HL-60 (cell line): ENCODE measurements at regions not wholly inside any gene's neighbourhood (a gene's known extent, or its start where the extent isn't known, plus 50 kb on each side); places are given as distances from the start of the nearest gene placed in this dataset.

Experiments used
- DNase-seq, 2 experiments: peaks; one replicate each; pipeline ENCODE4 v3.0.0-alpha.2; 2010 to 2020; ENCODE audit warnings: low read depth in 1 of 2, low spot score in 1 of 2
- H3K27ac ChIP-seq: fragments of 250-450 bp; sonication (Bioruptor Pico); replicated peaks from 2 replicates; pipeline ENCODE4 v1.5.1; 2020; ENCODE audit warnings: mild to moderate bottlenecking, moderate library complexity
- H3K27me3 ChIP-seq: fragments of 250-450 bp; sonication (Bioruptor Pico); 2 replicates; pipeline ENCODE4 v1.5.1; 2021; ENCODE audit warnings: mild to moderate bottlenecking, moderate library complexity; ENCODE audit not compliant: insufficient read depth, poor library complexity, severe bottlenecking
- H3K4me3 ChIP-seq: replicated peaks from 2 replicates; pipeline ENCODE4 v1.5.1; 2011; ENCODE audit warnings: mild to moderate bottlenecking, control low read depth, low read length; ENCODE audit not compliant: insufficient read depth
- GABPA ChIP-seq: IDR thresholded peaks from 2 replicates; pipeline ENCODE4 v1.6.1; 2012; ENCODE audit warnings: low read depth
- POLR2AphosphoS5 ChIP-seq: IDR thresholded peaks from 2 replicates; pipeline ENCODE4 v1.6.1; 2012; ENCODE audit warnings: low read depth
- SPI1 ChIP-seq: IDR thresholded peaks from 2 replicates; pipeline ENCODE4 v1.6.1; 2012; ENCODE audit warnings: low read depth, mild to moderate bottlenecking, borderline replicate concordance
- TF ChIP-seq, protein P1 (sequence below): IDR thresholded peaks from one replicate; pipeline ENCODE4 v1.5.1; 2011; ENCODE audit warnings: low read length, control low read depth, inconsistent platforms; ENCODE audit not compliant: insufficient read depth
- TF ChIP-seq, protein P2 (sequence below): IDR thresholded peaks from 2 replicates; pipeline ENCODE4 v1.6.1; 2012; ENCODE audit warnings: low read depth; ENCODE audit not compliant: insufficient replicate concordance

DNA sequence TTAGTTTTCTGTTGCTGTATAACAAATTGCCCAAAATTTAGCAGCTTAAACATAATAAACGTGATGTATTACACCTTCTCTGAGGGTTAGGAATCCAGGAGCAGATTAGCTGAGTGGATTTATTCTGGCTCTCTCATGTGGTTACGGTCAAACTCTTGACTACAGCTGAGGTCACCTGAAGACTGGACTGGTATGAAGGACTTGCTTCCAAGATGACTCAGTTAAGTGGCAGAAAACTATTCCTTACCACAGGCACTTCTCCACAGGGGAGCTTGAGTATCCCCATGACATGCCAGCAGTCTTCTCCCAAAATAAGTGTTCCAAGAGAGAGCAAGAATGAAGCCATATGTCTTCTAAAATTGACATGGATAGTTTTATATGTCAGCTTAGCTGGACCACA lies 957.2 kb upstream of the GHITM start:
- no peak for DNase-seq
- Histone ChIP-seq H3K27ac (no peak overlapping the region), H3K4me3 (no peak overlapping the region), H3K27me3 (no peaks in the 10 kb centered on the region)
- TF ChIP-seq, protein P1, sequence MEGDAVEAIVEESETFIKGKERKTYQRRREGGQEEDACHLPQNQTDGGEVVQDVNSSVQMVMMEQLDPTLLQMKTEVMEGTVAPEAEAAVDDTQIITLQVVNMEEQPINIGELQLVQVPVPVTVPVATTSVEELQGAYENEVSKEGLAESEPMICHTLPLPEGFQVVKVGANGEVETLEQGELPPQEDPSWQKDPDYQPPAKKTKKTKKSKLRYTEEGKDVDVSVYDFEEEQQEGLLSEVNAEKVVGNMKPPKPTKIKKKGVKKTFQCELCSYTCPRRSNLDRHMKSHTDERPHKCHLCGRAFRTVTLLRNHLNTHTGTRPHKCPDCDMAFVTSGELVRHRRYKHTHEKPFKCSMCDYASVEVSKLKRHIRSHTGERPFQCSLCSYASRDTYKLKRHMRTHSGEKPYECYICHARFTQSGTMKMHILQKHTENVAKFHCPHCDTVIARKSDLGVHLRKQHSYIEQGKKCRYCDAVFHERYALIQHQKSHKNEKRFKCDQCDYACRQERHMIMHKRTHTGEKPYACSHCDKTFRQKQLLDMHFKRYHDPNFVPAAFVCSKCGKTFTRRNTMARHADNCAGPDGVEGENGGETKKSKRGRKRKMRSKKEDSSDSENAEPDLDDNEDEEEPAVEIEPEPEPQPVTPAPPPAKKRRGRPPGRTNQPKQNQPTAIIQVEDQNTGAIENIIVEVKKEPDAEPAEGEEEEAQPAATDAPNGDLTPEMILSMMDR: no peak
- TF ChIP-seq POLR2AphosphoS5 (no peak), SPI1 (no peak), GABPA (no peak)
- TF ChIP-seq, protein P2, sequence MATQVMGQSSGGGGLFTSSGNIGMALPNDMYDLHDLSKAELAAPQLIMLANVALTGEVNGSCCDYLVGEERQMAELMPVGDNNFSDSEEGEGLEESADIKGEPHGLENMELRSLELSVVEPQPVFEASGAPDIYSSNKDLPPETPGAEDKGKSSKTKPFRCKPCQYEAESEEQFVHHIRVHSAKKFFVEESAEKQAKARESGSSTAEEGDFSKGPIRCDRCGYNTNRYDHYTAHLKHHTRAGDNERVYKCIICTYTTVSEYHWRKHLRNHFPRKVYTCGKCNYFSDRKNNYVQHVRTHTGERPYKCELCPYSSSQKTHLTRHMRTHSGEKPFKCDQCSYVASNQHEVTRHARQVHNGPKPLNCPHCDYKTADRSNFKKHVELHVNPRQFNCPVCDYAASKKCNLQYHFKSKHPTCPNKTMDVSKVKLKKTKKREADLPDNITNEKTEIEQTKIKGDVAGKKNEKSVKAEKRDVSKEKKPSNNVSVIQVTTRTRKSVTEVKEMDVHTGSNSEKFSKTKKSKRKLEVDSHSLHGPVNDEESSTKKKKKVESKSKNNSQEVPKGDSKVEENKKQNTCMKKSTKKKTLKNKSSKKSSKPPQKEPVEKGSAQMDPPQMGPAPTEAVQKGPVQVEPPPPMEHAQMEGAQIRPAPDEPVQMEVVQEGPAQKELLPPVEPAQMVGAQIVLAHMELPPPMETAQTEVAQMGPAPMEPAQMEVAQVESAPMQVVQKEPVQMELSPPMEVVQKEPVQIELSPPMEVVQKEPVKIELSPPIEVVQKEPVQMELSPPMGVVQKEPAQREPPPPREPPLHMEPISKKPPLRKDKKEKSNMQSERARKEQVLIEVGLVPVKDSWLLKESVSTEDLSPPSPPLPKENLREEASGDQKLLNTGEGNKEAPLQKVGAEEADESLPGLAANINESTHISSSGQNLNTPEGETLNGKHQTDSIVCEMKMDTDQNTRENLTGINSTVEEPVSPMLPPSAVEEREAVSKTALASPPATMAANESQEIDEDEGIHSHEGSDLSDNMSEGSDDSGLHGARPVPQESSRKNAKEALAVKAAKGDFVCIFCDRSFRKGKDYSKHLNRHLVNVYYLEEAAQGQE: no peak

DNA sequence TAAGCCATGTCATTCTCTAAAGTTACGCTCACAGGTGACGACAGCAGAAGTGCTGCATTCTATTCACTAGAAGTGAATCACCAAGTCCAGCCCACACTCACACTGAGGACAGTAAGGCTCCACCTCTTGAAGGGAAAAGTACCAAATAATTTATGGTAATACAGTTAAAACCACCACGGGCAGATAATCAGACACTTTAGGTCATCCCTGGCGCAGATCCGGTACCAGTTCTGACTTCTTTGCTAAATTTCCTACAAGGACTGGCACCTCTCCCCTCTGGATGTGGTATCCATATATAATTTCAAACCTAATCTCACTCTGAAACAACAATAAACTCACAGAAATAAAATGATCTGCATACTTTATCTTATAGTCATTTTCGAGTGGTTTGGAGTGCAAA lies 954.7 kb upstream of the GHITM start:
- H3K27ac ChIP-seq: no peak overlapping the region
- H3K27me3 ChIP-seq: no peaks in the 10 kb centered on the region
- TF ChIP-seq SPI1: no peak
- no peak for TF ChIP-seq GABPA
- no peak for TF ChIP-seq POLR2AphosphoS5
- TF ChIP-seq, protein P1: no peak
- TF ChIP-seq, protein P2: no peak
- H3K4me3 ChIP-seq: no peak overlapping the region
- DNase-seq: no peak

DNA sequence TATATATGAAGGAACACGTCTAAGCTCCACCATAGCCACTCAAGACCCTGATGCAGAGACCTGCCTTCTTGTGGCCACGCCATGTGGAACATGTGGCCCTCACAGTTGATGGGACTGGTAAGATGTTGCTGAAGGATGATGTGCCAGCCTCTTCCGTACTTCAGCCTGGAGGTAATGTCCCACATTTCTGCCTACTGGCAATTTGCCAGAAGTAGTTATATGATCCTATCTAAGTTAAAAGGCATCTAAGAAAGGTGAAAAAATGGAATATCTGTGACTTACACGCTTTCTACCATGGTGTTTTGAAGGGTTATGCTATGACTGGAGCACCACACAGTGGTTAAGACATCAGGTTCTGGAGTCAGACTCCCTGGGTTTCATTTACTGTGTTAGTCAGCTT lies 948.7 kb upstream of the GHITM start:
- TF ChIP-seq, protein P2: no peak
- TF ChIP-seq SPI1 (no peak), POLR2AphosphoS5 (no peak)
- TF ChIP-seq, protein P1: no peak
- Histone ChIP-seq H3K27ac (no peak overlapping the region), H3K27me3 (no peaks in the 10 kb centered on the region), H3K4me3 (no peak overlapping the region)
- DNase-seq: no peak
